Peyer's patch (tissue), 4 donors: ENCODE measurements at regions not wholly inside any gene's neighbourhood (a gene's known extent, or its start where the extent isn't known, plus 50 kb on each side); places are given as distances from the start of the nearest gene placed in this dataset.

ENCODE experiments used
- DNase-seq, 3 donors: peaks; one replicate each; pipeline ENCODE4 v3.0.0-alpha.2; 2017 to 2019
- H3K27ac ChIP-seq, 4 donors: fragments of 200-600 bp; sonication (generic); one replicate each; pipeline ENCODE4 v1.5.1; 2016 to 2019
- H3K27me3 ChIP-seq, 2 donors: fragments of 200-600 bp; sonication (generic); one replicate each; pipeline ENCODE4 v1.5.1; 2019
- H3K36me3 ChIP-seq, 3 donors: fragments of 200-600 bp; sonication (generic); one replicate each; pipeline ENCODE4 v1.5.1; 2016 to 2019
- H3K4me1 ChIP-seq, 4 donors: fragments of 200-600 bp; sonication (generic); one replicate each; pipeline ENCODE4 v1.5.1; 2016 to 2019
- H3K4me3 ChIP-seq, 4 donors: fragments of 200-600 bp; sonication (generic); 1 replicate in 3 of 4; 2 replicates in 1 of 4; pipeline ENCODE4 v1.5.1; 2016 to 2019; ENCODE audit warnings: mild to moderate bottlenecking in 1 of 4
- H3K9me3 ChIP-seq, 4 donors: fragments of 200-600 bp; sonication (generic); one replicate each; pipeline ENCODE4 v1.5.1; 2016 to 2019; ENCODE audit warnings: mild to moderate bottlenecking in 1 of 4
- POLR2A ChIP-seq, 2 donors: fragments of 450-650 bp; IDR thresholded peaks; one replicate each; pipeline ENCODE4 v1.5.1; 2017; ENCODE audit warnings: antibody characterized with exemption in 2 of 2, mild to moderate bottlenecking in 2 of 2, moderate library complexity in 2 of 2
- TF ChIP-seq, protein P1 (sequence below), 6 experiments: fragments of 450-650 bp in 4 of 6; fragments of 200-600 bp in 2 of 6; sonication (generic) in 1 of 6; IDR thresholded peaks; one replicate each; pipeline ENCODE4 v1.5.1; 2017 to 2019; ENCODE audit warnings: antibody characterized with exemption in 6 of 6, mild to moderate bottlenecking in 3 of 6, moderate library complexity in 1 of 6

DNA sequence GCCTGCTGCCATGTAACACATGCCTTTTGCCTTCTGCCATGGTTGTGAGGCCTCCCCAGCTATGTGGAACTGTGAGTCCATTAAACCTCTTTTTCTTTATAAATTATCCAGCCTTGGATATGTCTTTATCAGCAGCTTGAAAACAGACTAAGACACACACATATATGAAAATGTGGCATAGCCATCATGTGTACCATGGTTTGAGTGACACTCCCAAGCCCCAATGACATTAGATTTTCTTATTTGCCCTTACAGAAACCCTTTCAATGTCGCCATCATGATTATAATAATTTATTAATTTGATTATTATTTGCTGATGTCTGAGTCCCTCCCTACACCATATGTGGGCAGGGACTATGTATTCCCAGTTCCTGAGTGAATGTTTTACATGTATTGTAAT, 63.5 kb upstream of the FGGY start:
- H3K36me3 ChIP-seq, result no peaks in the 10 kb centered on the region
- no peaks in the 10 kb centered on the region for H3K27me3 ChIP-seq
- no peaks in the 10 kb centered on the region for H3K4me1 ChIP-seq
- TF ChIP-seq, protein P1, sequence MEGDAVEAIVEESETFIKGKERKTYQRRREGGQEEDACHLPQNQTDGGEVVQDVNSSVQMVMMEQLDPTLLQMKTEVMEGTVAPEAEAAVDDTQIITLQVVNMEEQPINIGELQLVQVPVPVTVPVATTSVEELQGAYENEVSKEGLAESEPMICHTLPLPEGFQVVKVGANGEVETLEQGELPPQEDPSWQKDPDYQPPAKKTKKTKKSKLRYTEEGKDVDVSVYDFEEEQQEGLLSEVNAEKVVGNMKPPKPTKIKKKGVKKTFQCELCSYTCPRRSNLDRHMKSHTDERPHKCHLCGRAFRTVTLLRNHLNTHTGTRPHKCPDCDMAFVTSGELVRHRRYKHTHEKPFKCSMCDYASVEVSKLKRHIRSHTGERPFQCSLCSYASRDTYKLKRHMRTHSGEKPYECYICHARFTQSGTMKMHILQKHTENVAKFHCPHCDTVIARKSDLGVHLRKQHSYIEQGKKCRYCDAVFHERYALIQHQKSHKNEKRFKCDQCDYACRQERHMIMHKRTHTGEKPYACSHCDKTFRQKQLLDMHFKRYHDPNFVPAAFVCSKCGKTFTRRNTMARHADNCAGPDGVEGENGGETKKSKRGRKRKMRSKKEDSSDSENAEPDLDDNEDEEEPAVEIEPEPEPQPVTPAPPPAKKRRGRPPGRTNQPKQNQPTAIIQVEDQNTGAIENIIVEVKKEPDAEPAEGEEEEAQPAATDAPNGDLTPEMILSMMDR (IDR thresholded peaks at IDR 0.05), result no peak
- TF ChIP-seq POLR2A (IDR thresholded peaks at IDR 0.05), result no peak
- H3K27ac ChIP-seq, result no peak overlapping the region
- H3K9me3 ChIP-seq, result no peaks in the 10 kb centered on the region
- H3K4me3 ChIP-seq, result no peak overlapping the region
- no peak for DNase-seq

DNA sequence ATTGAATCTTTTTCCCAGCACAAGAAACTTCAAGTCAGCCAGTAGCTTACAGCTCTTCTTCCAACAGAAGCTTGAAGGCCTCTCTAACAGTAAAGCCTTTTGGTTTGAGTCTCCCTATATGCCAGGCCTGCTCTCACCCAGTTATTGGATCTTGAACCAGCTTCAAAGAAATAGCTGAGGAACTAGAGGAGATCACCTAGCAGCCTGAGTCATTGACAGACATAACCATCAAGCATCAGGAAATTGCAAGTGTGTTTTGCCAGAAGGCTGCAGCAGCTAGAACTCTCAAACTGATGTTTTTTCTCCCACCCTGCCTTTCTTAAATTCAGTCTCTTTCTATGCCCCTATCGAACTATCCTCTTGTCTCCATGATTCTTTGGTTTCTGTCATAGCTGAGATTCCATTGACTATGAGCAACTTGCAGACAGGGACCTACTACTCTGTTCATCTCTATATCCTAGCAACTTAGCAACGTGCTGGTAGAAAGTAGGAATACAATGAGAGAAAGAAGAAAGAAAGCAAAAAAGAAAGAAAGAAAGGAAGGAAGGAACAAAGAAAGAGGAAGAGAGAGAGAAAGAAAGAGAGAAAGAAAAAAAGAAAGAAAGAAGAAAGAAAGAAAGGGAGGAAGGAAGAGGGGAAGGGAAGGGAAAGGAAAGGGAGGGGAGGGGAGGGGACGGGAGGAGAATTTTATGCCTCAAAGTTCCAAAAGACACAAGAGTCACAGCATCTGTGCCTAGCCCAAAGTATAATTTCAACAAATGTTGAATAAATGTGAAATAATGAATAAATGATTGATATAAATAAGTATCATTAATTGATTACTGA, 60.0 kb upstream of the FGGY start:
- TF ChIP-seq POLR2A (IDR thresholded peaks at IDR 0.05), result no peak
- TF ChIP-seq, protein P1 (IDR thresholded peaks at IDR 0.05), result no peak
- H3K9me3 ChIP-seq, result no peaks in the 10 kb centered on the region
- H3K4me3 ChIP-seq, result no peak overlapping the region
- no peaks in the 10 kb centered on the region for H3K27me3 ChIP-seq
- DNase-seq, result no peak
- no peak overlapping the region for H3K27ac ChIP-seq
- no peaks in the 10 kb centered on the region for H3K4me1 ChIP-seq
- H3K36me3 ChIP-seq, result no peaks in the 10 kb centered on the region

DNA sequence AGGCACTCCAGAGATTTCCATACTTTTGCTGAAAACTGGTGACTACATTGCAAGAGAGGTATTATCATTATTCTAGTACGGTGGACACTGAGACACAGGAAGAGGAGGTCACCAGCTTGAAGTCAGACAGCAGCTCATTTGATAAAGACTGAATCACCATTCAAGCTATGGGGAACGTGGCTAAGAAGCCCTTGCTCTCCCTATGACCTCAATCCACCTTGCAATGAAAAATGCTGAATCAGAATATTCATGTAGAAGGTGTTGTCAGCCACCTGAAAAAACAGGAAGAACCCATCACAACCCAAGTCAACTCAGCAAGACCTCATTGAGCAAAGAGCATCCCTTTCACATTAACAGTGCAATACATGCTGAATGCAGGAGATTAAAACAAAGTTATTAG, 59.0 kb upstream of the FGGY start:
- Histone ChIP-seq H3K4me1 (no peaks in the 10 kb centered on the region), H3K36me3 (no peaks in the 10 kb centered on the region), H3K9me3 (no peaks in the 10 kb centered on the region), H3K27me3 (no peaks in the 10 kb centered on the region), H3K4me3 (no peak overlapping the region), H3K27ac (no peak overlapping the region)
- no peak for TF ChIP-seq POLR2A (IDR thresholded peaks at IDR 0.05)
- TF ChIP-seq, protein P1 (IDR thresholded peaks at IDR 0.05), result no peak
- no peak for DNase-seq

GRCh38 chr1:59238333-59238934, 58.5 kb upstream of the FGGY start:
- no peak for TF ChIP-seq POLR2A (IDR thresholded peaks at IDR 0.05)
- TF ChIP-seq, protein P1 (IDR thresholded peaks at IDR 0.05), result no peak
- no peak overlapping the region for H3K4me3 ChIP-seq
- H3K36me3 ChIP-seq, result no peaks in the 10 kb centered on the region
- no peaks in the 10 kb centered on the region for H3K9me3 ChIP-seq
- H3K4me1 ChIP-seq, result no peaks in the 10 kb centered on the region
- H3K27me3 ChIP-seq, result no peaks in the 10 kb centered on the region
- no peak for DNase-seq
- H3K27ac ChIP-seq, result no peak overlapping the region

- Histone ChIP-seq H3K4me3 (no peak overlapping the region), H3K9me3 (no peaks in the 10 kb centered on the region), H3K27me3 (no peaks in the 10 kb centered on the region), H3K36me3 (no peaks in the 10 kb centered on the region), H3K4me1 (no peaks in the 10 kb centered on the region), H3K27ac (no peak overlapping the region)
- no peak for TF ChIP-seq POLR2A (IDR thresholded peaks at IDR 0.05)
- TF ChIP-seq, protein P1 (IDR thresholded peaks at IDR 0.05), result no peak
- no peak for DNase-seq
These were observed 57.9 kb upstream of the FGGY start for GRCh38 chr1:59238993-59239392.
